SK-N-SH treated with all-trans-retinoic acid at 6 μM for 48 hours (cell line): ENCODE measurements at regions not wholly inside any gene's neighbourhood (a gene's known extent, or its start where the extent isn't known, plus 50 kb on each side); places are given as distances from the start of the nearest gene placed in this dataset.

Experiments used
- ATAC-seq: fragments of 200-7000 bp; cut with Tn5 transposase; 3 replicates; pipeline ENCODE4 v1.9.1; 2020; ENCODE audit warnings: mild to moderate bottlenecking, moderate library complexity
- ARNTL ChIP-seq: fragments of 450-650 bp; formaldehyde crosslinking; IDR thresholded peaks from 2 replicates; pipeline ENCODE4 v1.5.0; 2020; ENCODE audit warnings: low read depth, mild to moderate bottlenecking, moderate library complexity, borderline replicate concordance
- BACH2 ChIP-seq: fragments of 250-450 bp; sonication (Bioruptor Pico); IDR thresholded peaks from 2 replicates; pipeline ENCODE4 v1.9.0; 2021; ENCODE audit warnings: mild to moderate bottlenecking, borderline replicate concordance
- CSDC2 ChIP-seq: fragments of 250-450 bp; sonication (Bioruptor Pico); IDR thresholded peaks from 2 replicates; pipeline ENCODE4 v1.5.0; 2020; ENCODE audit warnings: mild to moderate bottlenecking, moderate library complexity
- ESRRG ChIP-seq: fragments of 250-450 bp; sonication (Bioruptor Pico); IDR thresholded peaks from 2 replicates; pipeline ENCODE4 v1.6.1; 2021; ENCODE audit warnings: mild to moderate bottlenecking
- GLIS3 ChIP-seq: fragments of 250-450 bp; sonication (Bioruptor Pico); IDR thresholded peaks from 2 replicates; pipeline ENCODE4 v1.5.0; 2020; ENCODE audit warnings: mild to moderate bottlenecking, moderate library complexity
- ISL1 ChIP-seq: fragments of 250-450 bp; sonication (Bioruptor Pico); IDR thresholded peaks from 2 replicates; pipeline ENCODE4 v2.1.2; 2022; ENCODE audit warnings: mild to moderate bottlenecking, moderate library complexity
- OSR1 ChIP-seq: fragments of 250-450 bp; sonication (Bioruptor Pico); IDR thresholded peaks from 2 replicates; pipeline ENCODE4 v1.8.0; 2022; ENCODE audit warnings: moderate library complexity, mild to moderate bottlenecking, inconsistent platforms
- PATZ1 ChIP-seq: fragments of 250-450 bp; sonication (Bioruptor Pico); IDR thresholded peaks from 2 replicates; pipeline ENCODE4 v1.8.0; 2020; ENCODE audit warnings: mild to moderate bottlenecking, moderate library complexity, borderline replicate concordance
- POU6F1 ChIP-seq: fragments of 250-450 bp; sonication (Bioruptor Pico); IDR thresholded peaks from 2 replicates; pipeline ENCODE4 v1.8.0; 2021; ENCODE audit warnings: low read depth, mild to moderate bottlenecking, moderate library complexity, borderline replicate concordance
- PPARA ChIP-seq: fragments of 250-450 bp; sonication (Bioruptor Pico); IDR thresholded peaks from 2 replicates; pipeline ENCODE4 v1.5.0; 2020; ENCODE audit warnings: mild to moderate bottlenecking, borderline replicate concordance
- RARB ChIP-seq: fragments of 250-450 bp; sonication (Bioruptor Pico); IDR thresholded peaks from 2 replicates; pipeline ENCODE4 v1.8.0; 2021; ENCODE audit warnings: mild to moderate bottlenecking, moderate library complexity
- SNAI2 ChIP-seq: fragments of 250-450 bp; sonication (Bioruptor Pico); IDR thresholded peaks from 2 replicates; pipeline ENCODE4 v1.5.0; 2020; ENCODE audit warnings: mild to moderate bottlenecking, moderate library complexity
- TCF4 ChIP-seq: fragments of 250-450 bp; sonication (Bioruptor Pico); IDR thresholded peaks from 2 replicates; pipeline ENCODE4 v1.8.0; 2021; ENCODE audit warnings: mild to moderate bottlenecking, moderate library complexity, borderline replicate concordance
- TOX ChIP-seq: fragments of 250-450 bp; sonication (Bioruptor Pico); IDR thresholded peaks from 2 replicates; pipeline ENCODE4 v1.8.0; 2021; ENCODE audit warnings: mild to moderate bottlenecking, moderate library complexity, borderline replicate concordance
- TSHZ2 ChIP-seq: fragments of 250-450 bp; sonication (Bioruptor Pico); IDR thresholded peaks from 2 replicates; pipeline ENCODE4 v1.5.0; 2020; ENCODE audit warnings: mild to moderate bottlenecking, moderate library complexity
- ZC3H10 ChIP-seq: fragments of 250-450 bp; sonication (Bioruptor Pico); IDR thresholded peaks from 2 replicates; pipeline ENCODE4 v1.5.1; 2021; ENCODE audit warnings: mild to moderate bottlenecking, moderate library complexity
- ZFP30 ChIP-seq: fragments of 450-650 bp; formaldehyde crosslinking; IDR thresholded peaks from 2 replicates; pipeline ENCODE4 v1.5.0; 2022; ENCODE audit warnings: mild to moderate bottlenecking, moderate library complexity
- ZNF565 ChIP-seq: fragments of 450-650 bp; formaldehyde crosslinking; conservative IDR thresholded peaks from 2 replicates; pipeline ENCODE4 v1.5.0; 2020; ENCODE audit warnings: low read depth, mild to moderate bottlenecking, moderate library complexity
- ZNF70 ChIP-seq: fragments of 450-650 bp; formaldehyde crosslinking; IDR thresholded peaks from 2 replicates; pipeline ENCODE4 v1.5.0; 2020; ENCODE audit warnings: mild to moderate bottlenecking, moderate library complexity
- ZNF8 ChIP-seq: fragments of 450-650 bp; formaldehyde crosslinking; IDR thresholded peaks from 2 replicates; pipeline ENCODE4 v1.5.0; 2020; ENCODE audit warnings: mild to moderate bottlenecking, moderate library complexity
- TF ChIP-seq, protein P1 (sequence below): fragments of 250-450 bp; sonication (Bioruptor Pico); IDR thresholded peaks from 2 replicates; pipeline ENCODE4 v1.5.1; 2021; ENCODE audit warnings: mild to moderate bottlenecking, moderate library complexity
- TF ChIP-seq, protein P2 (sequence below): fragments of 250-450 bp; sonication (Bioruptor Pico); IDR thresholded peaks from 2 replicates; pipeline ENCODE4 v1.5.1; 2020; ENCODE audit warnings: low read depth, mild to moderate bottlenecking, moderate library complexity

DNA sequence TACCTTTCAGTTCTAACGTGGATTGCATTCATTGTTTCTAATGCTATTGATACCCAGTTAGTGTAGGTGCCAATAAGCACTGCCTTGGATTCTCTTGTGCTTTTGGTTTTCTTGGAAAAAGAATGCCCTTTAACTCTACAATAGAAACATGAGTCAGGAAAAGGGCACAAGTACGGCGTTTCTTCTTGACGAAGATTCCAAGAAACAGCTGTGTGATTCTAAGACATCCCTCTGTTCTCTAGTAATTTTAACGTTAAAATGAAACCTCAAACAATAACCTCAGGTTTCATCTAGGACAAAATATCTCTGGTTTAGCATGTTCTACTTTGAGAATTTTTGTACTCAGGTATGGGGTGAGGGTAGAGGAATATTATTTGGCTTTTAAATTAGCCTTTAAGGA is 540.5 kb upstream of the ATP11B start:
- TF ChIP-seq ISL1 (CRISPR knock-in tag) (no peak), ZC3H10 (CRISPR knock-in tag) (no peak), PATZ1 (CRISPR knock-in tag) (no peak), ARNTL (CRISPR knock-in tag) (no peak), ZFP30 (CRISPR knock-in tag) (no peak), BACH2 (no peak)
- TF ChIP-seq, protein P1, sequence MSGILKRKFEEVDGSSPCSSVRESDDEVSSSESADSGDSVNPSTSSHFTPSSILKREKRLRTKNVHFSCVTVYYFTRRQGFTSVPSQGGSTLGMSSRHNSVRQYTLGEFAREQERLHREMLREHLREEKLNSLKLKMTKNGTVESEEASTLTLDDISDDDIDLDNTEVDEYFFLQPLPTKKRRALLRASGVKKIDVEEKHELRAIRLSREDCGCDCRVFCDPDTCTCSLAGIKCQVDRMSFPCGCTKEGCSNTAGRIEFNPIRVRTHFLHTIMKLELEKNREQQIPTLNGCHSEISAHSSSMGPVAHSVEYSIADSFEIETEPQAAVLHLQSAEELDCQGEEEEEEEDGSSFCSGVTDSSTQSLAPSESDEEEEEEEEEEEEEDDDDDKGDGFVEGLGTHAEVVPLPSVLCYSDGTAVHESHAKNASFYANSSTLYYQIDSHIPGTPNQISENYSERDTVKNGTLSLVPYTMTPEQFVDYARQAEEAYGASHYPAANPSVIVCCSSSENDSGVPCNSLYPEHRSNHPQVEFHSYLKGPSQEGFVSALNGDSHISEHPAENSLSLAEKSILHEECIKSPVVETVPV = no peak
- TF ChIP-seq, all 23 proteins: peak for 0
- ATAC-seq = no peak

- ATAC-seq = no peak
- TF ChIP-seq ZNF565 (no peak), PPARA (CRISPR knock-in tag) (no peak), ZNF8 (CRISPR knock-in tag) (no peak), ISL1 (CRISPR knock-in tag) (no peak), TCF4 (no peak), ZC3H10 (CRISPR knock-in tag) (no peak), SNAI2 (CRISPR knock-in tag) (no peak), BACH2 (no peak), CSDC2 (CRISPR knock-in tag) (no peak), GLIS3 (CRISPR knock-in tag) (no peak), ZFP30 (CRISPR knock-in tag) (no peak), OSR1 (CRISPR knock-in tag) (no peak), ARNTL (CRISPR knock-in tag) (no peak), ESRRG (CRISPR knock-in tag) (no peak), POU6F1 (no peak)
- TF ChIP-seq, protein P1 = no peak
- TF ChIP-seq, all 23 proteins: peak for 0
Measured at GRCh38 chr3:182255158-182255557, 538.1 kb upstream of the ATP11B start.

DNA sequence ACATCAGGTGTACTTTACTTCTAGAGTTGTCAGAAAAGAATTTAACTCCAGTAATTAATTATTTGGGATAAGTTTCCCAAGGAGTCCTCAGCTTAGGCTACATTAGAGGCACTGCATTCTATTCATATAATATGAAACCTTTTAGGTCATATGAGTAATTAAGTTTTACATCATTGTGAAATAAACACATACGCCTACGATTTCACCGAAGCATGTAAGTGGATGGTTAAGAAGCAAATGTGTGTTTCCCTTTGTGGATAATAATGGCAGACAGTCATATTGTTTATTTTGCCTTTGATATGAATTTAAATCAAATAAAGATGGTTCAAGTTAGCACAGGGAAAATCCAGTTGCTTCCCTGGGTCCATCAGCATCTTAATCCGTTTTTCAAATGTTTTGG is 535.9 kb upstream of the ATP11B start:
- no peak for ATAC-seq
- TF ChIP-seq TOX (CRISPR knock-in tag) = no peak
- no peak for TF ChIP-seq BACH2
- TF ChIP-seq ARNTL (CRISPR knock-in tag) = no peak
- no peak for TF ChIP-seq ZFP30 (CRISPR knock-in tag)
- TF ChIP-seq ZNF8 (CRISPR knock-in tag) = no peak
- no peak for TF ChIP-seq GLIS3 (CRISPR knock-in tag)
- TF ChIP-seq SNAI2 (CRISPR knock-in tag) = no peak
- TF ChIP-seq, protein P2, sequence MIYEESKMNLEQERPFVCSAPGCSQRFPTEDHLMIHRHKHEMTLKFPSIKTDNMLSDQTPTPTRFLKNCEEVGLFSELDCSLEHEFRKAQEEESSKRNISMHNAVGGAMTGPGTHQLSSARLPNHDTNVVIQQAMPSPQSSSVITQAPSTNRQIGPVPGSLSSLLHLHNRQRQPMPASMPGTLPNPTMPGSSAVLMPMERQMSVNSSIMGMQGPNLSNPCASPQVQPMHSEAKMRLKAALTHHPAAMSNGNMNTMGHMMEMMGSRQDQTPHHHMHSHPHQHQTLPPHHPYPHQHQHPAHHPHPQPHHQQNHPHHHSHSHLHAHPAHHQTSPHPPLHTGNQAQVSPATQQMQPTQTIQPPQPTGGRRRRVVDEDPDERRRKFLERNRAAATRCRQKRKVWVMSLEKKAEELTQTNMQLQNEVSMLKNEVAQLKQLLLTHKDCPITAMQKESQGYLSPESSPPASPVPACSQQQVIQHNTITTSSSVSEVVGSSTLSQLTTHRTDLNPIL (CRISPR knock-in tag) = no peak
- TF ChIP-seq RARB = no peak
- TF ChIP-seq PATZ1 (CRISPR knock-in tag) = no peak
- TF ChIP-seq POU6F1 = no peak
- TF ChIP-seq TSHZ2 (CRISPR knock-in tag) = no peak
- no peak for TF ChIP-seq PPARA (CRISPR knock-in tag)
- no peak for TF ChIP-seq ZNF70 (CRISPR knock-in tag)
